ENCODE measurements at regions not wholly inside any gene's neighbourhood (a gene's known extent, or its start where the extent isn't known, plus 50 kb on each side); places are given as distances from the start of the nearest gene placed in this dataset.

DNA sequence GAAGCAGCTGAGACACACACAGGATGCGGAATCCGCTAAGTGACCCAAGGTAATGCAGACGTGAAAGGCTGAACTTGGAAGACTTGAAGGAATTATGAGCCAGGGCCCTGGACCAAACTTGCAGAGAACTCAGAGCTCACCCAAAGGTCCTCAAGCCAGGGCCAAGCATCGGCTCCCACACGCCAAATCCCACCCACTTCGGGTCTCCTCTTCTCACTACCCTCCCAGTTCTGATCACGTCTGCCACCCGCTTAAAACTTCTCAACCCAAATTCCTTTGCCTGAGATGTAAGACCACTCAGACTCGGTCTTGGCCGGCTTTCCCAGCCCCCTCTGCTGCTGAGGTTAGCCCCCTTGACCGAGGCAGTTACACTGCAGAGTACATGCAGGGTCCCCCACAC, 130.1 kb downstream of the PSMG1 start:
- Histone ChIP-seq H3K4me3 (ENCODE audit: low read depth in 1 of 2, low read length in 2 of 2) (no peak overlapping the region), H3K36me3 (ENCODE audit: insufficient read depth, low read length) (no peaks in the 10 kb centered on the region), H3K4me1 (ENCODE audit: insufficient read depth, low read length) (peaks cover 10% of the 10 kb centered on the region), H3K4me2 (ENCODE audit: insufficient read depth, low read length) (no peak overlapping the region), H3K27me3 (ENCODE audit: insufficient read depth, low read length, poor library complexity) (no peaks in the 10 kb centered on the region), H3K9ac (ENCODE audit: low read depth, low read length) (no peak overlapping the region), H4K20me1 (ENCODE audit: insufficient read depth, low read length) (no peaks in the 10 kb centered on the region), H3K9me3 (ENCODE audit: insufficient read depth, low read length, severe bottlenecking) (no peaks in the 10 kb centered on the region), H2AFZ (ENCODE audit: low read depth, low read length) (no peak overlapping the region), H3K27ac (ENCODE audit: low read length) (no peak overlapping the region), H3K79me2 (ENCODE audit: insufficient read depth, low read length) (no peaks in the 10 kb centered on the region)
- no peak for ATAC-seq (ENCODE audit: insufficient read depth, low read depth)
- no peak for DNase-seq
- TF ChIP-seq, protein P1, sequence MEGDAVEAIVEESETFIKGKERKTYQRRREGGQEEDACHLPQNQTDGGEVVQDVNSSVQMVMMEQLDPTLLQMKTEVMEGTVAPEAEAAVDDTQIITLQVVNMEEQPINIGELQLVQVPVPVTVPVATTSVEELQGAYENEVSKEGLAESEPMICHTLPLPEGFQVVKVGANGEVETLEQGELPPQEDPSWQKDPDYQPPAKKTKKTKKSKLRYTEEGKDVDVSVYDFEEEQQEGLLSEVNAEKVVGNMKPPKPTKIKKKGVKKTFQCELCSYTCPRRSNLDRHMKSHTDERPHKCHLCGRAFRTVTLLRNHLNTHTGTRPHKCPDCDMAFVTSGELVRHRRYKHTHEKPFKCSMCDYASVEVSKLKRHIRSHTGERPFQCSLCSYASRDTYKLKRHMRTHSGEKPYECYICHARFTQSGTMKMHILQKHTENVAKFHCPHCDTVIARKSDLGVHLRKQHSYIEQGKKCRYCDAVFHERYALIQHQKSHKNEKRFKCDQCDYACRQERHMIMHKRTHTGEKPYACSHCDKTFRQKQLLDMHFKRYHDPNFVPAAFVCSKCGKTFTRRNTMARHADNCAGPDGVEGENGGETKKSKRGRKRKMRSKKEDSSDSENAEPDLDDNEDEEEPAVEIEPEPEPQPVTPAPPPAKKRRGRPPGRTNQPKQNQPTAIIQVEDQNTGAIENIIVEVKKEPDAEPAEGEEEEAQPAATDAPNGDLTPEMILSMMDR (IDR thresholded peaks at IDR 0.05; ENCODE audit: borderline replicate concordance, extremely low read depth, low read length, poor library complexity, severe bottlenecking) = no peak
- no peak for TF ChIP-seq EZH2 (IDR thresholded peaks at IDR 0.05; ENCODE audit: borderline replicate concordance, low read depth, low read length, severe bottlenecking)

DNA sequence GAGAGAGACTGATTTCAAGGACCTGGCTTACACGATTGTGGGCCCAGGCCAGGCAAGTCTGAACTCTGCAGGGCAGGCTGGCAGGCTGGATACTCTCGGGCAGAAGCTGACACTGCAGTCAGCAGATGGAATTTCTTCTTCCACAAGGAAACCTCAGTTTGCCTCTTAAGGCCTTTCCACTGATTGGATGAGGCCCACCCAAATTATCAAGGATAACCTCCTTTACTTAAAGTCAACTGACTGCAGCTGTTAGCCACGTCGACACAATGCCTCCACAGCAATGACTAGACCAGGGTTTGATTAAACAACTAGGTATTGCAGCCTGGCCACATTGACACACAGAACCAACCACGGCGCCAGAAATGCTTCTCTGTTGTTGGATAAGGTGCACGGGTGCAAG, 130.5 kb downstream of the PSMG1 start:
- no peaks in the 10 kb centered on the region for H3K9me3 ChIP-seq (ENCODE audit: insufficient read depth, low read length, severe bottlenecking)
- H3K4me1 ChIP-seq (ENCODE audit: insufficient read depth, low read length) = peaks cover 10% of the 10 kb centered on the region
- H4K20me1 ChIP-seq (ENCODE audit: insufficient read depth, low read length) = no peaks in the 10 kb centered on the region
- TF ChIP-seq, protein P1 (IDR thresholded peaks at IDR 0.05; ENCODE audit: borderline replicate concordance, extremely low read depth, low read length, poor library complexity, severe bottlenecking) = no peak
- TF ChIP-seq EZH2 (IDR thresholded peaks at IDR 0.05; ENCODE audit: borderline replicate concordance, low read depth, low read length, severe bottlenecking) = no peak
- H3K79me2 ChIP-seq (ENCODE audit: insufficient read depth, low read length) = no peaks in the 10 kb centered on the region
- no peaks in the 10 kb centered on the region for H3K27me3 ChIP-seq (ENCODE audit: insufficient read depth, low read length, poor library complexity)
- H2AFZ ChIP-seq (ENCODE audit: low read depth, low read length) = no peak overlapping the region
- no peaks in the 10 kb centered on the region for H3K36me3 ChIP-seq (ENCODE audit: insufficient read depth, low read length)
- ATAC-seq (ENCODE audit: insufficient read depth, low read depth) (no peak), DNase-seq (no peak)
- H3K9ac ChIP-seq (ENCODE audit: low read depth, low read length) = no peak overlapping the region
- H3K27ac ChIP-seq (ENCODE audit: low read length) = no peak overlapping the region
- no peak overlapping the region for H3K4me2 ChIP-seq (ENCODE audit: insufficient read depth, low read length)
- no peak overlapping the region for H3K4me3 ChIP-seq (ENCODE audit: low read depth in 1 of 2, low read length in 2 of 2)

DNA sequence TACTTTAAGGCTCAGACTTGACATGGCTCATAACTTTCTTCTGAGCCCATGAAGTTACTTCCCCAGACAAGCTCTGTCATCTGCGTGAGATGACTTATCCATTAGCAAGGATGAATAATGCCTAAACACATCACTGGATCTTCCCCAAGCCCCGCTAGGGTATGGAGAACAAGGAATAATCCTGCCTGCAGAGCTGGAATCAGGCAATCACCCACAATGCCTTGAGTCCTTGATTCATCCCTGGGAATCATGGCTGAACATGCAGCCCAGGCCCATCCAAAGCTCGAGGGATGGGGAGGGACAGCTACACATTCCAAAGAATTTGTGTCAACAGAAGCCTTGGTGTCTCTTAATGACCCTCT, 131.7 kb downstream of the PSMG1 start:
- H4K20me1 ChIP-seq (ENCODE audit: insufficient read depth, low read length) = no peaks in the 10 kb centered on the region
- H3K9ac ChIP-seq (ENCODE audit: low read depth, low read length) = no peak overlapping the region
- H3K79me2 ChIP-seq (ENCODE audit: insufficient read depth, low read length) = no peaks in the 10 kb centered on the region
- no peak overlapping the region for H3K4me3 ChIP-seq (ENCODE audit: low read depth in 1 of 2, low read length in 2 of 2)
- TF ChIP-seq EZH2 (IDR thresholded peaks at IDR 0.05; ENCODE audit: borderline replicate concordance, low read depth, low read length, severe bottlenecking) = no peak
- H3K36me3 ChIP-seq (ENCODE audit: insufficient read depth, low read length) = no peaks in the 10 kb centered on the region
- peak overlapping the region; percentile 30; the same call in 1 of the 2 replicates for H2AFZ ChIP-seq (ENCODE audit: low read depth, low read length)
- DNase-seq (no peak), ATAC-seq (ENCODE audit: insufficient read depth, low read depth) (no peak)
- H3K4me1 ChIP-seq (ENCODE audit: insufficient read depth, low read length) = peaks cover 10% of the 10 kb centered on the region
- H3K9me3 ChIP-seq (ENCODE audit: insufficient read depth, low read length, severe bottlenecking) = no peaks in the 10 kb centered on the region
- peak overlapping the region; percentile 34; the same call in 1 of the 2 replicates for H3K27ac ChIP-seq (ENCODE audit: low read length)
- H3K27me3 ChIP-seq (ENCODE audit: insufficient read depth, low read length, poor library complexity) = no peaks in the 10 kb centered on the region
- H3K4me2 ChIP-seq (ENCODE audit: insufficient read depth, low read length) = no peak overlapping the region

DNA sequence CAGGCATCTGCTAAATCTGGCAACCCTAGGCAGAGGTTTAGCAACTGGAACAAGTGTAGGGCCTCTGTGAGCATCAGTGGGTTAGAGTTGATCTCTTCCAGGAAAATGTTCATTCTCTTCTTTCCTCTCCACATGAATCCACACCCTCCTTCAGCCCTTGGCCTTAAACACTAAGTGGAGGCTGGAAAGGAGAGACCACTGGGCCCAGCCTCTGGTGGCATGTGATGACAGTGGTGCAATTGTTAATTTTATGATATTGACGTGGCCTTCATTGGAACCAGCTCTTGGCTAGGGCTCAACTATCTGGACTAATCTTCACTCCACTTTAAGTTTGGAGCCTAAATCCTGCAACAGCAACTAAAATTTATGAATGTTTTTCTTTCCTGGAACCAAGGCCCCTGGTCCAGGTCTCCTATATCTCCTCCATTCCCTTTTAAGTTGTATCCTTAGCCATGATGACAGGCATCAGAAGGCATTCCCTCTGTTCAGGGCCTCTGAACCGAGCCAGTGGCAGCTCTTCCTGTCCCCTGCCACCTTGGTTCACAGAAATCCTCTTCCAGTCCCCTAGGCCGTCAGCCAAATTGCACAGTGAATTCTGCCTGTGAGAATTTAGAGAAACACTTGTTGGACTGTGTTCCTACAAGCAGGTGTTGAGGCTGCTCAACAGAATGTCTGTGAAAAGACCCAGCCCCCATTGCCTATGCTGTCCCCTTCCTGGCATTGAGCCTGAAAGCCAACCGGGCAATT, 132.2 kb downstream of the PSMG1 start:
- peak; percentile 39; the same call in 2 of the 3 replicates for ATAC-seq (ENCODE audit: insufficient read depth, low read depth)
- Histone ChIP-seq H2AFZ (ENCODE audit: low read depth, low read length) (peak overlapping the region; percentile 35), H3K27me3 (ENCODE audit: insufficient read depth, low read length, poor library complexity) (no peaks in the 10 kb centered on the region), H3K4me1 (ENCODE audit: insufficient read depth, low read length) (peaks cover 10% of the 10 kb centered on the region), H3K4me2 (ENCODE audit: insufficient read depth, low read length) (no peak overlapping the region), H3K27ac (ENCODE audit: low read length) (peak overlapping the region; percentile 34; the same call in 1 of the 2 replicates), H3K36me3 (ENCODE audit: insufficient read depth, low read length) (no peaks in the 10 kb centered on the region), H4K20me1 (ENCODE audit: insufficient read depth, low read length) (no peaks in the 10 kb centered on the region), H3K9ac (ENCODE audit: low read depth, low read length) (no peak overlapping the region), H3K4me3 (ENCODE audit: low read depth in 1 of 2, low read length in 2 of 2) (no peak overlapping the region), H3K9me3 (ENCODE audit: insufficient read depth, low read length, severe bottlenecking) (no peaks in the 10 kb centered on the region), H3K79me2 (ENCODE audit: insufficient read depth, low read length) (no peaks in the 10 kb centered on the region)
- no peak for TF ChIP-seq EZH2 (IDR thresholded peaks at IDR 0.05; ENCODE audit: borderline replicate concordance, low read depth, low read length, severe bottlenecking)
- TF ChIP-seq, protein P1 (IDR thresholded peaks at IDR 0.05; ENCODE audit: borderline replicate concordance, extremely low read depth, low read length, poor library complexity, severe bottlenecking) = no peak
- no peak for DNase-seq
